HEK293T (cell line): ENCODE measurements at regions not wholly inside any gene's neighbourhood (a gene's known extent, or its start where the extent isn't known, plus 50 kb on each side); places are given as distances from the start of the nearest gene placed in this dataset.

ENCODE experiments used
- CTCF ChIA-PET: fragments of 350-600 bp; formaldehyde crosslinking; extraction: SDS; loops from one replicate; lab custom pipeline; 2021; ENCODE audit warnings: antibody characterized with exemption, inconsistent platforms; lab: Yijun Ruan, JAX
- POLR2A ChIA-PET: fragments of 350-600 bp; formaldehyde crosslinking; extraction: SDS; loops from one replicate; lab custom pipeline; 2020; ENCODE audit warnings: antibody characterized with exemption, inconsistent platforms; lab: Yijun Ruan, JAX
- DNase-seq: peaks from one replicate; pipeline ENCODE4 v3.0.0; 2012; ENCODE audit warnings: mixed read lengths; ENCODE audit errors: extremely low spot score
- ARNT ChIP-seq: fragments of 450-650 bp; IDR thresholded peaks from 2 replicates; pipeline ENCODE4 v1.6.1; 2017; ENCODE audit warnings: mild to moderate bottlenecking
- BHLHE40 ChIP-seq: fragments of 450-650 bp; IDR thresholded peaks from 2 replicates; pipeline ENCODE4 v1.6.1; 2016; ENCODE audit warnings: mild to moderate bottlenecking, moderate library complexity, borderline replicate concordance
- CTBP1 ChIP-seq: fragments of 450-650 bp; IDR thresholded peaks from 2 replicates; pipeline ENCODE4 v1.6.1; 2016; ENCODE audit warnings: borderline replicate concordance
- ELF4 ChIP-seq: fragments of 450-650 bp; IDR thresholded peaks from 2 replicates; pipeline ENCODE4 v1.6.1; 2017; ENCODE audit warnings: antibody characterized with exemption
- FOXA1 ChIP-seq: fragments of 450-650 bp; IDR thresholded peaks from 2 replicates; pipeline ENCODE4 v1.6.1; 2016; ENCODE audit warnings: mild to moderate bottlenecking
- FOXK2 ChIP-seq: fragments of 450-650 bp; IDR thresholded peaks from 2 replicates; pipeline ENCODE4 v1.6.1; 2016; ENCODE audit warnings: mild to moderate bottlenecking
- FOXM1 ChIP-seq: fragments of 450-650 bp; IDR thresholded peaks from 2 replicates; pipeline ENCODE4 v1.6.1; 2017; ENCODE audit warnings: mild to moderate bottlenecking, borderline replicate concordance
- HDGF ChIP-seq: fragments of 450-650 bp; IDR thresholded peaks from 2 replicates; pipeline ENCODE4 v1.6.1; 2017; ENCODE audit warnings: antibody characterized with exemption, borderline replicate concordance
- L3MBTL2 ChIP-seq: fragments of 450-650 bp; conservative IDR thresholded peaks from 2 replicates; pipeline ENCODE4 v1.6.1; 2016; ENCODE audit warnings: mild to moderate bottlenecking
- LEF1 ChIP-seq: fragments of 450-650 bp; IDR thresholded peaks from 2 replicates; pipeline ENCODE4 v1.6.1; 2017; ENCODE audit warnings: mild to moderate bottlenecking, borderline replicate concordance
- NFRKB ChIP-seq: fragments of 450-650 bp; IDR thresholded peaks from 2 replicates; pipeline ENCODE4 v1.6.1; 2016; ENCODE audit warnings: mild to moderate bottlenecking, moderate library complexity
- SP1 ChIP-seq: fragments of 450-650 bp; IDR thresholded peaks from 2 replicates; pipeline ENCODE4 v1.6.1; 2017
- SUZ12 ChIP-seq: fragments of 450-650 bp; IDR thresholded peaks from 2 replicates; pipeline ENCODE4 v1.6.1; 2016; ENCODE audit warnings: mild to moderate bottlenecking
- TARDBP ChIP-seq: fragments of 450-650 bp; IDR thresholded peaks from 2 replicates; pipeline ENCODE4 v1.6.1; 2016
- ZNF384 ChIP-seq: fragments of 450-650 bp; IDR thresholded peaks from 2 replicates; pipeline ENCODE4 v1.6.1; 2016
- TF ChIP-seq, protein P1 (sequence below): fragments of 450-650 bp; IDR thresholded peaks from 2 replicates; pipeline ENCODE4 v1.6.1; 2016

DNA sequence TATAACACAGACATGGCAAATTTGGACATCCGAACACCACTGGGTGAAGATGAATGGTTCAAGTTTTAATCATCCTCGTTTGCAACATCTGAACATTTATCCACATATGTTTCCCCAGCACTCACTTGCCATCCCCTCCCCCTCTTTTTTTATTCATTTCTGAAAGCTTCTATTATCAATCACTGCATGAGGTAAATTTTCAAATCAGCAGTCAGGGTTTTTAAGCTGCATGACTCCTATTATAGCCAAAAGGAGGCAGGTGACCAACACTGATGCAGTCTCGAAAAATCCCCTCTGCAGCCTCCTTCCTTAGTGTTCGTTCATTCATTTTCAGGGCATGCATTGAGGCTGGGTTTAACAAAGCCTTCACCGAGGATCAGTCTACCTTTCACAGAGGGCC, 530.8 kb upstream of the JARID2 start:
- ChIA-PET POLR2A (interaction anchor here (0.6 kb wide), 1 partner anchor 8 kb away, joined by 3 read pairs; no protein-coding TSS in a partner anchor), CTCF (no interaction called here)
- TF ChIP-seq FOXM1 (no peak), HDGF (no peak), FOXA1 (no peak), BHLHE40 (no peak), ZNF384 (no peak), SP1 (no peak), FOXK2 (no peak), CTBP1 (no peak), ARNT (no peak), ELF4 (no peak)
- TF ChIP-seq, protein P1, sequence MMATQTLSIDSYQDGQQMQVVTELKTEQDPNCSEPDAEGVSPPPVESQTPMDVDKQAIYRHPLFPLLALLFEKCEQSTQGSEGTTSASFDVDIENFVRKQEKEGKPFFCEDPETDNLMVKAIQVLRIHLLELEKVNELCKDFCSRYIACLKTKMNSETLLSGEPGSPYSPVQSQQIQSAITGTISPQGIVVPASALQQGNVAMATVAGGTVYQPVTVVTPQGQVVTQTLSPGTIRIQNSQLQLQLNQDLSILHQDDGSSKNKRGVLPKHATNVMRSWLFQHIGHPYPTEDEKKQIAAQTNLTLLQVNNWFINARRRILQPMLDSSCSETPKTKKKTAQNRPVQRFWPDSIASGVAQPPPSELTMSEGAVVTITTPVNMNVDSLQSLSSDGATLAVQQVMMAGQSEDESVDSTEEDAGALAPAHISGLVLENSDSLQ = no peak
- no peak for DNase-seq

DNA sequence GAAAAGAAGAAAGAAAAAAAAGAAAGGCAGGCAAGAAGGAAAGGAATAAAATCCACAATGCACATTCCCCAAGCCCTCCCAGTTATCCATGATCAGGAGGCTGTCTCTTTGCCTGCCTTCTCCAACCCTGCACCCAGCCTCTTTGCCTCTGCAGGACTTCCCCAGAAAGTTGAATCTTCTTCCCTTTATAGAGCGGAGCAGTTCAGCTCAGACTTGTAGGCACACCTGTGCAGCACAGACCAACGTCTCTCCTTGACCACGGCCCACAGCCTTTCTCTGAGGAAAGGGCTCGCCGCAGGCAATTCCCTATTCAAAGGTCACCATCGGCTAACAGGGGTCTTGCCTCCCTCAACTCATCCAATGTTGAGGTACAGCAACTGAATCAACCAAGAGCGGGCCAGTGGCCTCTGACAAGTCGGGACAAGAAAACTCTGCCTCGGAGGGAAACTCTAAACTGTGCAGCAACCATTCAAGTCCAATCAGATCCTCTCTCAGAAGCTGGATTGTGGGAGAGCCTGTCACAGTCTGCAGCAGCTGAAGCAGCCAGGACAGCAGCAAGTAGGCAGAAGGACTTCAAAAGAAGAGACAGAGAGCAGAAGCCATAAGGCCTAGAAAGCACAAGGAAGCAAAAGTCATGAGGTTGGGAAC, 529.2 kb upstream of the JARID2 start:
- ChIA-PET POLR2A (no interaction called here), CTCF (no interaction called here)

DNA sequence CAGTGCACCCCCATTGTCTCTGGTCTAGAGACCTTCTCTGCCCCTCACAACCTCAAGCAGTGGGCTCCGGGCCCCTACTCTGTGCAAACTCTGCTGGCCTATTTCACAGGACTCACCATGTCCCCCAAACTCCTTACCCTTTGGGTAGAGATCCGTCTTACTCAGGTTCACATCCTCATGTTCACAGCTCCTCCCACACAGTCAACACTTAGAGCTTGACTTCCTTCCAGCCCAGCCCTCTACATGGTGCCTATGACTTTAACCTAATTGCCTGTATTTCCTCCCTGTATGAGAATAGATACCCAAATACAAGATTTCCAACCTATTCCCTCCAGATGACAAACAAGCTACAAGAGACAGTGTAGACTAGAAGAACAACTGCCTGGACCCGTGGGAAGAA, 528.6 kb upstream of the JARID2 start:
- DNase-seq = no peak
- POLR2A ChIA-PET = no interaction called here
- CTCF ChIA-PET = no interaction called here
- TF ChIP-seq FOXK2 (no peak), FOXA1 (no peak), CTBP1 (no peak), SP1 (no peak), ZNF384 (no peak), ELF4 (no peak), FOXM1 (no peak), BHLHE40 (no peak), NFRKB (no peak), L3MBTL2 (no peak), LEF1 (no peak), TARDBP (no peak), SUZ12 (no peak)
- TF ChIP-seq, protein P1 = no peak

More for the DNA sequence above, 529.2 kb upstream of the JARID2 start:
- no peak for TF ChIP-seq ARNT
- TF ChIP-seq SUZ12 = no peak
- no peak for TF ChIP-seq FOXK2
- no peak for TF ChIP-seq FOXM1
- no peak for TF ChIP-seq FOXA1
- TF ChIP-seq BHLHE40 = no peak
- TF ChIP-seq CTBP1 = no peak
- no peak for TF ChIP-seq LEF1
- TF ChIP-seq NFRKB = no peak
- TF ChIP-seq ZNF384 = no peak
- TF ChIP-seq, protein P1 = no peak
- TF ChIP-seq ELF4 = no peak
- DNase-seq = no peak

DNA sequence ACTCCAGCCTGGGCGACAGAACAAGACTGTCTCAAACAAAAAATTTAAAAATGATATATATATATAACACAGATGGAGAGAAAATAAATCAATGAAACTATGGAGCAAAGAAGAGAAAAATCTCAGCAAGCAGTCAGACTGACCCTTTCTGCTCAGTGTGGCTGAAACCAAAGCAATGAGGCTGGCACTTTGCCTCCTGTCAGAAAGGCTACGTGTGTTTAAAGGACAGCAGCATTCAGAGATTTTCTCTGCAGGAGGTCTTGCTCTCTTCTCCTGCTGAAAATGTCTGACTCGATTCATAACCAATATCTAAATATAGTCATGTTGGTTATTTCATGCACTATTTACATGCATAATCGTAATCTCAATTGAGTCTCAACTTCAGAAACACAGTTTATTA, 527.0 kb upstream of the JARID2 start:
- POLR2A ChIA-PET = no interaction called here
- TF ChIP-seq SP1 (no peak), ZNF384 (no peak), FOXA1 (no peak), HDGF (no peak), NFRKB (no peak), ELF4 (no peak), L3MBTL2 (no peak), ARNT (no peak), TARDBP (no peak), CTBP1 (no peak), LEF1 (no peak), FOXM1 (no peak), FOXK2 (no peak), SUZ12 (no peak), BHLHE40 (no peak)
- TF ChIP-seq, protein P1 = no peak
- DNase-seq = no peak
- CTCF ChIA-PET = no interaction called here

DNA sequence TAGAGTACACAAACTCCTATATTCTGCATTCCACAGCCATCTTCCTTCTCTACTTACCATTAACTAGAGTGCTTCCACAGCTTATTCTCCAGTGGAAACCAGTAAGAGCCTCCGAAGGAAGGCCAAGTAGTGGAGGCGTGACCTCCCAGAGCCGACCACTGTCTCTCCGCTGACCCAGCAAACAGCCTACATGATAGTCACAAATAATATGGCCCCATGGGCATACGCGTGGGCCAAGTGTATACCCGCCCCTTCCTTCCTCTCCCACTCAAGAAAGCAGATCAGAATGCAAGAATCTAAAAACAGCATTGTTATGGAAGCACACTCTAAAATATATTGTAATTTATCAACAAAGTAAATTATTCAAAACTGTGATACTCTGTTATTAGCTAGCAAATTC, 526.6 kb upstream of the JARID2 start:
- ChIA-PET CTCF (no interaction called here), POLR2A (no interaction called here)
- DNase-seq = no peak
- TF ChIP-seq HDGF = no peak
